ENCODE measurements at regions not wholly inside any gene's neighbourhood (a gene's known extent, or its start where the extent isn't known, plus 50 kb on each side); places are given as distances from the start of the nearest gene placed in this dataset.

DNA sequence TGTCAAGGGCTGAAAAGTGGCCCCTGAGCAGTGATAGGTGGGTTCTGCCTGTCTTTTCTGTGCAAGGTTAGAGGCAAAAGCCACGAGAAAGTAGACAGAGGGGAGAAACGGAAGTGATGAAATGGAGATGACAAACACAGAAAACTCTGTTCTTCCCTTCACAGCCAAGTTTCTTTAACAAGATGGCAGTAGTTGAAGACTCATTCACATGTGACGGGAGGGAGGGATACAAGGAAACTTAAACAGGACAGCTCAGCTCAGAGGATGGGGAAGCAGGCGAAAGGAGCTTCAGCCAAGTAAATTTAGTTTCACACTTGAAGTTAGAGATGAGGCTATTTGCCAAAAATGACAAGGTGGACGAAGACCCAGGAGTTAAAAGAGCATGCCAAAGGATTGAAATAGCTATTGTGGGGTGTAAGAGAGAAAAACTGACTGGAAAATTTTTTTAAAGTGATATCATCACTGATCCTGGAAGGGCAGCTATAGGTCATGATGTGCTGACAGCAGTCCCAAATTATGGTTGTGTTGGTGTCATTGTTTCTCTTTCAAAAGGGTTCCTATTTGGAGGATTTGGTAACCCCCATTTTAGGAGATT is 347.9 kb downstream of the EFNB2 start:
- H3K4me3 ChIP-seq (ENCODE audit: low read depth, low read length): no peak overlapping the region
- DNase-seq (ENCODE audit: low read depth, low spot score): no peak
- in situ Hi-C loops (cut with HindIII; ENCODE audit: low sequenced_read_pairs): no loop called here
- TF ChIP-seq, protein P1, sequence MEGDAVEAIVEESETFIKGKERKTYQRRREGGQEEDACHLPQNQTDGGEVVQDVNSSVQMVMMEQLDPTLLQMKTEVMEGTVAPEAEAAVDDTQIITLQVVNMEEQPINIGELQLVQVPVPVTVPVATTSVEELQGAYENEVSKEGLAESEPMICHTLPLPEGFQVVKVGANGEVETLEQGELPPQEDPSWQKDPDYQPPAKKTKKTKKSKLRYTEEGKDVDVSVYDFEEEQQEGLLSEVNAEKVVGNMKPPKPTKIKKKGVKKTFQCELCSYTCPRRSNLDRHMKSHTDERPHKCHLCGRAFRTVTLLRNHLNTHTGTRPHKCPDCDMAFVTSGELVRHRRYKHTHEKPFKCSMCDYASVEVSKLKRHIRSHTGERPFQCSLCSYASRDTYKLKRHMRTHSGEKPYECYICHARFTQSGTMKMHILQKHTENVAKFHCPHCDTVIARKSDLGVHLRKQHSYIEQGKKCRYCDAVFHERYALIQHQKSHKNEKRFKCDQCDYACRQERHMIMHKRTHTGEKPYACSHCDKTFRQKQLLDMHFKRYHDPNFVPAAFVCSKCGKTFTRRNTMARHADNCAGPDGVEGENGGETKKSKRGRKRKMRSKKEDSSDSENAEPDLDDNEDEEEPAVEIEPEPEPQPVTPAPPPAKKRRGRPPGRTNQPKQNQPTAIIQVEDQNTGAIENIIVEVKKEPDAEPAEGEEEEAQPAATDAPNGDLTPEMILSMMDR (IDR thresholded peaks at IDR 0.05; ENCODE audit: low read depth, low read length): no peak

DNA sequence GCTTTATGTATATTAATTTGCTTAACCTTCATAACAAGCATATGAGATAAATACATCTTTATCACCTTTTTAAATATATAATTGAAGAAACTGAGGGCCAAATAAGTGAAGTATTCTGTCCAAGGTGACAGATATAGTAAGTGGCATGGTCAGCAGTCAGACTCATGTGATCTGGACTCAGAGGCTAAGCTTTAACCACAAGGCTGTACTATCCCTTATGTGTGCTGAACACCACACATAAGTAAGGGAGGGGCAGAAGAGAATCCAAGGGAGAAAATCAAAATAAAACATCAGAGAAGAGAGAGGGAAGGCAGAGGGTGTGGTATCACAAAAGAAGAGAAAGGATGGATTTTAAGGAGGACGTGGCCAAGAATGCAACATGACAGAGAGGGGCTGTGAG is 348.4 kb downstream of the EFNB2 start:
- H3K4me3 ChIP-seq (ENCODE audit: low read depth, low read length): no peak overlapping the region
- no peak for DNase-seq (ENCODE audit: low read depth, low spot score)
- in situ Hi-C loops (cut with HindIII; ENCODE audit: low sequenced_read_pairs): no loop called here
- TF ChIP-seq, protein P1 (IDR thresholded peaks at IDR 0.05; ENCODE audit: low read depth, low read length): no peak

DNA sequence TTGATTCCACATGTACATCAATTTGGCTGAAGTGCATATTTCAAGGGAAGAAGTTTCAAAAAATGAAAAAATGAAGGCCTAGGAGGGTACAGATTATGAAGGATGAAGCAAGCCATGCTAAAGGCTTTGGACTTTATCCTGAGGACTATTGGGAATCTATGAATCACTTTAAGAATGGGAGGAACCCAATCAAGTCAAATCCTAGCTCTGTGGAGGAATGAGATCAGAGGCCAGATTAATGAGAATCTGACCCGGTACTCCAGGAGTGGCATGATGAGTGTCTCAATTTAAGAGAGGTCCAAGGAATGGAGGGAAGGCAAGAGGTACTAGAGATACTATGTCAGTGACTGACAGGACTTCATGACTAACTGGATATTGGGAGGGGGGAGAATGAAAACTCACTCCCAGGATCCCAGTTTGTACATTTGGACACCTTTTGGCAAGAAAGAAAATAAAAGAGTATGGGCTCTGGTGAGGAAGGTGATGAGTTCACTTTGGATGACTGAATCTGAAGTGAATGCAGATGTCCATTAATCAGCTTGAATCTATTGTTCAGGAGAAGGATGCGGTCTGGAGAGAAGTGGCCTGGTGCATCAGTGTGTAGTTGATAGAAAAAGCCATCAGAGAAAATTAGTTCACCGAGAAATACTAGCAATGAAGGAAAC is 349.0 kb downstream of the EFNB2 start:
- no peak overlapping the region for H3K4me3 ChIP-seq (ENCODE audit: low read depth, low read length)
- in situ Hi-C loops (cut with HindIII; ENCODE audit: low sequenced_read_pairs): no loop called here
- TF ChIP-seq, protein P1 (IDR thresholded peaks at IDR 0.05; ENCODE audit: low read depth, low read length): no peak
- DNase-seq (ENCODE audit: low read depth, low spot score): peak; percentile 63

DNA sequence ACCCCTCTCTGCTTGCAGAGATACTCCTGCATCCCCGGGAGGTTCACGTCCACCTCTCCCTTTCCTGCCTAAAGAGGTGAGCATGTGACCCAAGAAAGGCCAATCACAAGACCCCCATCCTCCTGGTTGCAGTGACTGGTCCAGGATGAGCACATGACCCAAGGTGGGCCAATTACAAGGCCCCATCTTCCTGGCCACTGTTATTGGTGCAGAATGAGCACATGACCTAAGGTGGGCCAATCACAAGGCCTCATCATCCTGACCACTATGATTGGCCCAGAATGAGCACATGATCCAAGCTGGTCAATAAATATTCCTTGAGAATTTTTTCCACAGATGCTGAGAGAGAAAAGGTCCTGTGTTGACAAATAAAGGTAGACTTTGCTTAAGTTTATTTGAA is 350.7 kb downstream of the EFNB2 start:
- DNase-seq (ENCODE audit: low read depth, low spot score): no peak
- in situ Hi-C loops (cut with HindIII; ENCODE audit: low sequenced_read_pairs): no loop called here
- no peak overlapping the region for H3K4me3 ChIP-seq (ENCODE audit: low read depth, low read length)
- TF ChIP-seq, protein P1 (IDR thresholded peaks at IDR 0.05; ENCODE audit: low read depth, low read length): no peak

DNA sequence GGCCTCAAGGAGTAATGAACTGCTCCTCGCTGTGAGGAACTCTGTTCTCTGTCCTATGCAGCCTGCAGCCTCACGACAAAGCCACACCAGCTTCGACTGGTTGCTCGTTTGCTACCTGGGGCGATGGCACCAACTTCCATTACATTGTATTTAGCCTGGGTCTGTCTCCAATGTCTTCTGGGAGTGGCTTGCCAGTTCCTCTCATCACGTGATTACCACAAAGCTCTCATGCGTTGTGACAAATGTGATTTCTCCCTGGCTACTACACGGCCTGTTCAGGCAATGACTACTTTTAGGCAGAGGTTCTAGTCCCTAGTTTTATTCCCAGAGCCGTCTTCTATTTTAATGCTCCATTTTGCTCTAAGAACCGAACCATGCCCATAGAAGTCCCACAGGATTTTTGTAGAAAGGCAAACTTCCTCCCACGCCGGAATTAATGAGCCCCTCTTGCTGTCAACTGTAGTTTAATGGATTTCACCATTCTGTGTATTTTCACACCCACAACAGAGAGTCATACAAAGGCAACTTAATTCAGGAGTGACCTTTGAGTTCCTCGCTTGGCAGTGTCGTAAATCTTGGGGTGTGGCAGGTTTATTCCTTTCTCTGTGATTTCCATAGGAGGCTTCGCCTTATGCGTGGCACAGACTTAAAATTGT is 351.9 kb downstream of the EFNB2 start:
- in situ Hi-C loops (cut with HindIII; ENCODE audit: low sequenced_read_pairs): no loop called here
- DNase-seq (ENCODE audit: low read depth, low spot score): no peak
- no peak overlapping the region for H3K4me3 ChIP-seq (ENCODE audit: low read depth, low read length)
- TF ChIP-seq, protein P1 (IDR thresholded peaks at IDR 0.05; ENCODE audit: low read depth, low read length): no peak

DNA sequence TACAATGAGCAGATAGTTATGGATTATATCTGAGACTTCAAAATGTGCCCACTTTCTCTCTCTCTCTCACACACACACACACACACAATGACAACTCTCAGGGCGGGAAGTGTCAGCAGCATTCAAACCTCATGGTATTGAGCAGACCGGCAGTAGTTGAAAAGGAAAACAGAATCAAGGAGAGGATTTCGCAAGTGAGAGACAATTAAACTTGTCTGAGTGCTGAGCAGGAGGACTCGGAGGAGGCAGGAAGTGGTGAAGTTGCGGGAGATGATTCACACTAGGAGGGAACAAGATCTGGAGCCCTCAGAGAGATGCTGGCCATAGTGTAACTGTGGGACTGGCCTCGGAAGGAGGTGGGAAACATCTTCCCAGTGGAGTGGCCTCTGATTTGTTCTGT is 353.1 kb downstream of the EFNB2 start:
- DNase-seq (ENCODE audit: low read depth, low spot score): peak; percentile 88
- H3K4me3 ChIP-seq (ENCODE audit: low read depth, low read length): no peak overlapping the region
- in situ Hi-C loops (cut with HindIII; ENCODE audit: low sequenced_read_pairs): no loop called here
- TF ChIP-seq, protein P1 (IDR thresholded peaks at IDR 0.05; ENCODE audit: low read depth, low read length): no peak

Measured in astrocyte of the spinal cord (primary cell).